CD14-positive monocyte (primary cell): ENCODE measurements at regions not wholly inside any gene's neighbourhood (a gene's known extent, or its start where the extent isn't known, plus 50 kb on each side); places are given as distances from the start of the nearest gene placed in this dataset.

ENCODE experiments used
- DNase-seq, 3 donors: peaks; one replicate each; pipeline ENCODE4 v3.0.0-alpha.2; 2011 to 2022
- H2AFZ ChIP-seq: 2 replicates; pipeline ENCODE4 v1.6.0; 2012; ENCODE audit warnings: mild to moderate bottlenecking, low read depth, low read length, inconsistent platforms; ENCODE audit not compliant: insufficient read depth, poor library complexity, severe bottlenecking
- H3K27ac ChIP-seq, 2 donors: 1 replicate in 1 of 2; 2 replicates in 1 of 2; pipeline ENCODE4 v1.5.1; 2012 to 2013; ENCODE audit warnings: low read length in 2 of 2, control low read depth in 1 of 2, inconsistent platforms in 1 of 2, low read depth in 1 of 2, mild to moderate bottlenecking in 1 of 2
- H3K27me3 ChIP-seq, 2 donors: one replicate each; pipeline versions ENCODE4 v1.6.0 to v1.6.1; 2011 to 2013; ENCODE audit warnings: low read length in 2 of 2; ENCODE audit not compliant: control insufficient read depth in 2 of 2, insufficient read depth in 2 of 2
- H3K36me3 ChIP-seq, 2 donors: replicated peaks in 1 of 2; 1 replicate in 1 of 2; 2 replicates in 1 of 2; pipeline versions ENCODE4 v1.5.1 to v1.6.1; 2012 to 2013; ENCODE audit warnings: low read length in 2 of 2, control low read depth in 1 of 2, inconsistent platforms in 1 of 2, mild to moderate bottlenecking in 1 of 2; ENCODE audit not compliant: insufficient read depth in 2 of 2, control insufficient read depth in 1 of 2
- H3K4me1 ChIP-seq, 2 donors: 1 replicate in 1 of 2; 2 replicates in 1 of 2; pipeline versions ENCODE4 v1.5.1 to v1.6.1; 2012 to 2013; ENCODE audit warnings: low read length in 2 of 2, control low read depth in 1 of 2, inconsistent platforms in 1 of 2, mild to moderate bottlenecking in 1 of 2, moderate library complexity in 1 of 2; ENCODE audit not compliant: insufficient read depth in 2 of 2, control insufficient read depth in 1 of 2
- H3K4me2 ChIP-seq: replicated peaks from 2 replicates; pipeline ENCODE3; 2012; ENCODE audit warnings: low read length, moderate library complexity, mild to moderate bottlenecking; ENCODE audit not compliant: poor library complexity, severe bottlenecking; ENCODE audit errors: extremely low read depth
- H3K4me3 ChIP-seq, 3 experiments: fragments of 200-600 bp in 1 of 3; sonication (generic) in 1 of 3; replicated peaks in 1 of 3; 1 replicate in 2 of 3; 2 replicates in 1 of 3; pipeline ENCODE4 v1.5.1; 2011 to 2013; ENCODE audit warnings: low read length in 3 of 3, mild to moderate bottlenecking in 3 of 3, control low read depth in 2 of 3, low read depth in 2 of 3, inconsistent platforms in 1 of 3, moderate library complexity in 1 of 3
- H3K79me2 ChIP-seq: 2 replicates; pipeline ENCODE4 v1.6.0; 2012; ENCODE audit warnings: mild to moderate bottlenecking, control low read depth, inconsistent platforms, low read length, moderate library complexity; ENCODE audit not compliant: insufficient read depth
- H3K9ac ChIP-seq: 2 replicates; pipeline ENCODE4 v1.6.0; 2017; ENCODE audit warnings: low read length, mild to moderate bottlenecking; ENCODE audit not compliant: insufficient read depth, poor library complexity, severe bottlenecking
- H3K9me3 ChIP-seq, 2 donors: replicated peaks in 1 of 2; 1 replicate in 1 of 2; 2 replicates in 1 of 2; pipeline versions ENCODE4 v1.5.1 to v1.6.1; 2012 to 2013; ENCODE audit warnings: low read length in 2 of 2, control low read depth in 1 of 2; ENCODE audit not compliant: control insufficient read depth in 1 of 2, insufficient read depth in 1 of 2
- H4K20me1 ChIP-seq: 2 replicates; pipeline ENCODE4 v1.6.0; 2012; ENCODE audit warnings: mild to moderate bottlenecking, low read length, control low read depth, moderate library complexity; ENCODE audit not compliant: insufficient read depth
- H3K27ac Mint-ChIP-seq, 7 donors: one replicate each; pipeline ENCODE4 v1.8.0; 2020; ENCODE audit warnings: mild to moderate bottlenecking in 7 of 7, mixed read lengths in 7 of 7, moderate library complexity in 6 of 7, inconsistent platforms in 2 of 7
- H3K27me3 Mint-ChIP-seq, 3 donors: one replicate each; pipeline ENCODE4 v1.8.0; 2021 to 2022; ENCODE audit warnings: low read depth in 3 of 3, mild to moderate bottlenecking in 3 of 3, mixed read lengths in 3 of 3, moderate library complexity in 3 of 3, inconsistent platforms in 1 of 3
- H3K36me3 Mint-ChIP-seq, 2 donors: one replicate each; pipeline ENCODE4 v1.8.0; 2020; ENCODE audit warnings: mixed read lengths in 2 of 2, inconsistent platforms in 1 of 2, mild to moderate bottlenecking in 1 of 2
- H3K4me1 Mint-ChIP-seq: one replicate; pipeline ENCODE4 v1.8.0; 2020; ENCODE audit warnings: mild to moderate bottlenecking, mixed read lengths
- H3K4me3 Mint-ChIP-seq, 2 donors: one replicate each; pipeline ENCODE4 v1.8.0; 2020; ENCODE audit warnings: mild to moderate bottlenecking in 2 of 2, mixed read lengths in 2 of 2, moderate library complexity in 1 of 2
- H3K9me3 Mint-ChIP-seq, 7 donors: one replicate each; pipeline ENCODE4 v1.8.0; 2020 to 2022; ENCODE audit warnings: mixed read lengths in 7 of 7, mild to moderate bottlenecking in 6 of 7, moderate library complexity in 6 of 7, inconsistent platforms in 2 of 7
- CTCF ChIP-seq: fragments of 200-600 bp; IDR thresholded peaks from one replicate; pipeline ENCODE4 v1.8.0; 2022; ENCODE audit warnings: antibody characterized with exemption, mild to moderate bottlenecking
- WGBS: methylation state at CpG from one replicate; pipeline ENCODE4 v1.1.5; 2013; ENCODE audit warnings: missing lambda C conversion rate; ENCODE audit not compliant: insufficient coverage; 5-methylcytosine and 5-hydroxymethylcytosine counted together
- intact Hi-C, 2 donors: fragments of 100-400 bp; cut with micrococcal nuclease; formaldehyde crosslinking; loops; one replicate each; pipeline versions ENCODE4 v1.15.0 to v1.15.1; 2023

- H3K79me2 ChIP-seq: no peaks in the 10 kb centered on the region
- H3K4me2 ChIP-seq: no peak overlapping the region
- Mint-ChIP-seq H3K27me3 (peaks cover 8 to 24% (median 24%) of the 10 kb centered on the region in 3 donors), H3K36me3 (peaks cover 16 to 19% of the 10 kb centered on the region in 2 donors), H3K9me3 (peaks cover 16 to 27% (median 23%) of the 10 kb centered on the region in 7 donors), H3K27ac (peak overlapping the region in 1 of 7 donors; percentile 47), H3K4me1 (peaks cover 19% of the 10 kb centered on the region), H3K4me3 (no peak overlapping the region)
- no peak overlapping the region for H3K27ac ChIP-seq
- no peak for TF ChIP-seq CTCF
- WGBS: 100% methylated on average over 1 of the region's 4 CpGs
- peaks cover 0 to 16% of the 10 kb centered on the region in 2 donors for H3K27me3 ChIP-seq
- no peak for DNase-seq
- H3K9me3 ChIP-seq: peaks cover 17 to 22% of the 10 kb centered on the region in 2 donors
- intact Hi-C loops: no loop called here
- H2AFZ ChIP-seq: no peak overlapping the region
- H4K20me1 ChIP-seq: no peaks in the 10 kb centered on the region
- no peak overlapping the region for H3K4me3 ChIP-seq
- no peaks in the 10 kb centered on the region for H3K36me3 ChIP-seq
- no peak overlapping the region for H3K9ac ChIP-seq
- peaks cover 10 to 23% of the 10 kb centered on the region in 2 donors for H3K4me1 ChIP-seq
Measured at GRCh38 chr20:60090631-60091030, 132.4 kb downstream of the CDH26 start.

GRCh38 chr20:60091305-60091704, 133.1 kb downstream of the CDH26 start:
- intact Hi-C loops: no loop called here
- no peak overlapping the region for H3K27ac ChIP-seq
- Mint-ChIP-seq H3K27ac (no peak overlapping the region), H3K4me1 (peaks cover 19% of the 10 kb centered on the region), H3K4me3 (no peak overlapping the region), H3K27me3 (peaks cover 8 to 24% (median 24%) of the 10 kb centered on the region in 3 donors), H3K36me3 (peaks cover 16 to 19% of the 10 kb centered on the region in 2 donors), H3K9me3 (peaks cover 16 to 27% (median 23%) of the 10 kb centered on the region in 7 donors)
- peaks cover 10 to 25% of the 10 kb centered on the region in 2 donors for H3K4me1 ChIP-seq
- peaks cover 17 to 22% of the 10 kb centered on the region in 2 donors for H3K9me3 ChIP-seq
- H3K27me3 ChIP-seq: peaks cover 0 to 13% of the 10 kb centered on the region in 2 donors
- no peak overlapping the region for H2AFZ ChIP-seq
- no peak for DNase-seq
- no peaks in the 10 kb centered on the region for H3K79me2 ChIP-seq
- no peak overlapping the region for H3K9ac ChIP-seq
- no peak overlapping the region for H3K4me3 ChIP-seq
- WGBS: 100% methylated on average over 1 of the region's 5 CpGs
- H3K36me3 ChIP-seq: no peaks in the 10 kb centered on the region
- no peaks in the 10 kb centered on the region for H4K20me1 ChIP-seq
- no peak overlapping the region for H3K4me2 ChIP-seq
- no peak for TF ChIP-seq CTCF
